GM20000 (cell line): ENCODE measurements at regions not wholly inside any gene's neighbourhood (a gene's known extent, or its start where the extent isn't known, plus 50 kb on each side); places are given as distances from the start of the nearest gene placed in this dataset.

ENCODE experiments used
- DNase-seq: peaks from one replicate; pipeline ENCODE4 v3.0.0; 2012; ENCODE audit warnings: low spot score
- TF ChIP-seq, protein P1 (sequence below): IDR thresholded peaks from 2 replicates; pipeline ENCODE4 v1.5.1; 2012; ENCODE audit warnings: mild to moderate bottlenecking, control low read depth; ENCODE audit errors: extremely low read depth, missing control alignments

DNA sequence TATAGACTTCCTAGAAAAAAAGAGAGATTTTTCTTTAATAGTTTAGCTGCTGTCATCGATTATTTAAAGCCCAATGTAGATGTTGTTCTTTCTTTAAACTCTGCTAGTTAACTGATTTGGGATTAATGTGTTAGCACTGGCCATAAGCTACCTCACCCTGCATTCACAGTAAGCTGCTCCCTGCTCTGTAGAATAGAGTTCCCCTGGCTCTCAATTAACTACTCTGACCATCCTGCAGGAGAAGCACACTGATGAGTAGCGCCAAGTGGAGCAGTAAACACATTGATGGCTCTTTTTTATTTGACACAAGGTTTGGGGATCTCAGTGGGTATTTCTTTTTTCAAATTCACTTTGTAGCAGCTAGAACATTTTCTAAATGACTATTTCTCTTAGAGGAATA is 807.9 kb upstream of the ZNF608 start:
- TF ChIP-seq, protein P1, sequence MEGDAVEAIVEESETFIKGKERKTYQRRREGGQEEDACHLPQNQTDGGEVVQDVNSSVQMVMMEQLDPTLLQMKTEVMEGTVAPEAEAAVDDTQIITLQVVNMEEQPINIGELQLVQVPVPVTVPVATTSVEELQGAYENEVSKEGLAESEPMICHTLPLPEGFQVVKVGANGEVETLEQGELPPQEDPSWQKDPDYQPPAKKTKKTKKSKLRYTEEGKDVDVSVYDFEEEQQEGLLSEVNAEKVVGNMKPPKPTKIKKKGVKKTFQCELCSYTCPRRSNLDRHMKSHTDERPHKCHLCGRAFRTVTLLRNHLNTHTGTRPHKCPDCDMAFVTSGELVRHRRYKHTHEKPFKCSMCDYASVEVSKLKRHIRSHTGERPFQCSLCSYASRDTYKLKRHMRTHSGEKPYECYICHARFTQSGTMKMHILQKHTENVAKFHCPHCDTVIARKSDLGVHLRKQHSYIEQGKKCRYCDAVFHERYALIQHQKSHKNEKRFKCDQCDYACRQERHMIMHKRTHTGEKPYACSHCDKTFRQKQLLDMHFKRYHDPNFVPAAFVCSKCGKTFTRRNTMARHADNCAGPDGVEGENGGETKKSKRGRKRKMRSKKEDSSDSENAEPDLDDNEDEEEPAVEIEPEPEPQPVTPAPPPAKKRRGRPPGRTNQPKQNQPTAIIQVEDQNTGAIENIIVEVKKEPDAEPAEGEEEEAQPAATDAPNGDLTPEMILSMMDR = no peak
- DNase-seq = no peak

DNA sequence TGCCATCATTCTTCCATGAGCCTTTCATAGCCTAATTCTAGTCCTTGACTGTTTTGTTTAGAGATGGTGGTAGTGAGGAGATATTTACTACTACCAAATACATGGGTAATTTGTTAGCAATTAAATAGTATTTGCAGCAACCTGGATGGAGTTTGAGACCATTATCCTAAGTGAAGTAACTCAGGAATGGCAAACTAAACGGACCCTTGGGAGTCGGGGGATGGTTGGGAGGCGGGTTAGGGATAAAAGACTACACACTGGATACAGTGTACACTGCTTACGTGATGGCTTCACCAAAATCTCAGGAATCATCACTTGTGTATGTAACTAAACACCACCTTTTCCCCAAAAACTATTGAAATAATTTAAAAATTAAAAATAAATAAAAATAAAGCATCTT is 809.2 kb upstream of the ZNF608 start:
- TF ChIP-seq, protein P1 = no peak

GRCh38 chr5:125558016-125558415 is 811.6 kb upstream of the ZNF608 start:
- no peak for DNase-seq

More for the DNA sequence above, 809.2 kb upstream of the ZNF608 start:
- no peak for DNase-seq

DNA sequence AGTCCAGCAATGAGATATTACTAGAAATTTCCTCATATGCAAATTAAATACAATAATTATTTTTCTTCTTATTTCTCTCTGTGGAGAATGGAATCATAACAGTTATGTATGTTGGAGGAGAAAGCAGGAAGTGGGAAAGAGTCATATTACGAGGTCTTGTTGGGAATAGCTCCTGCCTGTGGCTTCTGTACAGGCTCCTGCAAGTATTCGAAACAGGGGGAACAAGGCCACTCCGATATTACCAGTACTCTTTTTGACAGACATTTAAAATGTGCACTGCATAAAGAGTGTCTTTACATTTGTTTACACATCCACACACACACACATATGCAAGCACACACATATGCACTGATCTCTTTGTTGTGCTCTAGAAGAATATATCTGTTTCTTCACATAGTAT is 812.0 kb upstream of the ZNF608 start:
- no peak for DNase-seq
- TF ChIP-seq, protein P1 = no peak

More at GRCh38 chr5:125558016-125558415, 811.6 kb upstream of the ZNF608 start:
- TF ChIP-seq, protein P1 = no peak

DNA sequence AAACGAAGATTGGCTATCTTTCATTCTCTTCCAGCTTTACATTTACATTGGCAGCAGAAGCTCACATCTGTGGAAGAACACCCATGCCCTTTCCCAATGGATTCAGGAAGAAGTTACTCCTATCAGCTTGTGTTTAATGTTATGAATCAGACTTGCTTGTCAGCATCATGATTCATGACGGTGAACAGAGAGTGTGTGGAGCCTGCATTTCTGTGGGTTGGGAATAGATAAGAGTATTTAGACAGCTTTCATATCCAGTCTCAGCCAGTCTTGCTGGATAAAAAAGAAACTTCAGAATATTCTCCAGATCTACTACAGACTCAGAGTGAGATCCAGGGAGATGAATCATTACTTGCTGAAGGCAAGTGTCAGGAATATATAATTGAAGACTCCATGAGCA is 812.9 kb upstream of the ZNF608 start:
- no peak for DNase-seq
- TF ChIP-seq, protein P1 = no peak

- TF ChIP-seq, protein P1 = no peak
- DNase-seq = no peak
These were observed 814.2 kb upstream of the ZNF608 start for GRCh38 chr5:125560476-125561225.

GRCh38 chr5:125564317-125564975 is 818.0 kb upstream of the ZNF608 start:
- TF ChIP-seq, protein P1 = no peak
- no peak for DNase-seq
